Mammary epithelial cell (primary cell): ENCODE measurements at regions not wholly inside any gene's neighbourhood (a gene's known extent, or its start where the extent isn't known, plus 50 kb on each side); places are given as distances from the start of the nearest gene placed in this dataset.

Experiments used
- EZH2 ChIP-seq: IDR thresholded peaks from 2 replicates; pipeline ENCODE4 v1.6.1; 2012; ENCODE audit warnings: low read length, inconsistent platforms, borderline replicate concordance
- TF ChIP-seq, protein P1 (sequence below), 2 donors: IDR thresholded peaks in 1 of 2; conservative IDR thresholded peaks in 1 of 2; 2 replicates each; pipeline ENCODE4 v1.5.1; 2011 to 2012; ENCODE audit warnings: inconsistent platforms in 2 of 2, low read length in 2 of 2, mild to moderate bottlenecking in 2 of 2, control low read depth in 1 of 2, low read depth in 1 of 2; ENCODE audit not compliant: insufficient read depth in 1 of 2; ENCODE audit errors: extremely low read depth in 1 of 2

DNA sequence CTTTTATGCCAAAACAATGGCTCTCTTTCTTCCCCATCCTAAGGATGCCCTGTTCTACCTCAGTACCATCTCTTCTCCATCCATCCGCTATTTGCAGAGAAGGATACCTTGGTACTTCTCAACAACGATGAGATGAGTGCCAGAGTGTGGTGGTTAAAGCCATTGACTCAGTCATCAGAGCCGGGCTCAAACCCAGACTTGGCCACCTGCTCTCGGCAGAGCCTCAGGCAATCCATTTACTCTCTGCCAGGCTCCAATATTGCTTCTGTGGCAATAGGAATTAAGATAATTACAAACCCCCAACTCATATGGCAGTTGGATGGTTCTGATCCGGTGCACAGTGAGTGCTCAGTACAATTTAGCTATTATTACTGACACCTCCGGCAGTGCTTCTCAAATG, 121.3 kb downstream of the PRLHR start:
- TF ChIP-seq, protein P1, sequence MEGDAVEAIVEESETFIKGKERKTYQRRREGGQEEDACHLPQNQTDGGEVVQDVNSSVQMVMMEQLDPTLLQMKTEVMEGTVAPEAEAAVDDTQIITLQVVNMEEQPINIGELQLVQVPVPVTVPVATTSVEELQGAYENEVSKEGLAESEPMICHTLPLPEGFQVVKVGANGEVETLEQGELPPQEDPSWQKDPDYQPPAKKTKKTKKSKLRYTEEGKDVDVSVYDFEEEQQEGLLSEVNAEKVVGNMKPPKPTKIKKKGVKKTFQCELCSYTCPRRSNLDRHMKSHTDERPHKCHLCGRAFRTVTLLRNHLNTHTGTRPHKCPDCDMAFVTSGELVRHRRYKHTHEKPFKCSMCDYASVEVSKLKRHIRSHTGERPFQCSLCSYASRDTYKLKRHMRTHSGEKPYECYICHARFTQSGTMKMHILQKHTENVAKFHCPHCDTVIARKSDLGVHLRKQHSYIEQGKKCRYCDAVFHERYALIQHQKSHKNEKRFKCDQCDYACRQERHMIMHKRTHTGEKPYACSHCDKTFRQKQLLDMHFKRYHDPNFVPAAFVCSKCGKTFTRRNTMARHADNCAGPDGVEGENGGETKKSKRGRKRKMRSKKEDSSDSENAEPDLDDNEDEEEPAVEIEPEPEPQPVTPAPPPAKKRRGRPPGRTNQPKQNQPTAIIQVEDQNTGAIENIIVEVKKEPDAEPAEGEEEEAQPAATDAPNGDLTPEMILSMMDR (conservative IDR thresholded peaks at IDR 0.05 in 1 of 2, IDR thresholded peaks at IDR 0.05 in 1 of 2; ENCODE audit: extremely low read depth in 1 of 2, insufficient read depth in 1 of 2, low read depth in 1 of 2, low read length in 2 of 2), result no peak
- TF ChIP-seq EZH2, result no peak
